Suprapubic skin (tissue), 4 donors: ENCODE measurements at regions not wholly inside any gene's neighbourhood (a gene's known extent, or its start where the extent isn't known, plus 50 kb on each side); places are given as distances from the start of the nearest gene placed in this dataset.

Source experiments
- CTCF ChIP-seq, 2 donors: fragments of 200-600 bp in 1 of 2; fragments of 450-650 bp in 1 of 2; sonication (generic) in 1 of 2; IDR thresholded peaks; one replicate each; pipeline ENCODE4 v1.5.1; 2016 to 2019; ENCODE audit warnings: antibody characterized with exemption in 2 of 2, mild to moderate bottlenecking in 1 of 2, moderate library complexity in 1 of 2
- EP300 ChIP-seq: sonication (generic); formaldehyde crosslinking; IDR thresholded peaks from one replicate; pipeline ENCODE4 v1.6.1; 2017; ENCODE audit warnings: antibody characterized with exemption
- POLR2A ChIP-seq, 2 donors: fragments of 450-650 bp; IDR thresholded peaks; one replicate each; pipeline ENCODE4 v1.6.1; 2017; ENCODE audit warnings: antibody characterized with exemption in 2 of 2, mild to moderate bottlenecking in 2 of 2, moderate library complexity in 2 of 2
- POLR2AphosphoS5 ChIP-seq, 3 donors: sonication (generic); formaldehyde crosslinking; IDR thresholded peaks; one replicate each; pipeline ENCODE4 v1.6.1; 2017; ENCODE audit warnings: antibody characterized with exemption in 3 of 3

- no peak for TF ChIP-seq CTCF (IDR thresholded peaks at IDR 0.05)
- no peak for TF ChIP-seq POLR2A (IDR thresholded peaks at IDR 0.05)
- no peak for TF ChIP-seq POLR2AphosphoS5 (IDR thresholded peaks at IDR 0.05)
- no peak for TF ChIP-seq EP300
Measured at GRCh38 chr11:134545521-134545920, 133.5 kb upstream of the B3GAT1 start.
